ENCODE measurements at regions not wholly inside any gene's neighbourhood (a gene's known extent, or its start where the extent isn't known, plus 50 kb on each side); places are given as distances from the start of the nearest gene placed in this dataset.

GRCh38 chr4:96459105-96459504 is 619.2 kb downstream of the PDHA2 start:
- TF ChIP-seq CTCF (IDR thresholded peaks at IDR 0.05) = no peak
- no CpG with 5 or more reads among the region's 1 CpG for WGBS (ENCODE audit: insufficient coverage)
- intact Hi-C loops (cut with micrococcal nuclease) = no loop called here

GRCh38 chr4:96465834-96466233 is 625.9 kb downstream of the PDHA2 start:
- H3K4me1 ChIP-seq (ENCODE audit: control insufficient read depth in 1 of 2, insufficient read depth in 2 of 2, low read length in 2 of 2) = no peaks in the 10 kb centered on the region
- no peak overlapping the region for H3K4me2 ChIP-seq (replicated peaks; ENCODE audit: extremely low read depth, low read length, poor library complexity, severe bottlenecking)
- H3K79me2 ChIP-seq (ENCODE audit: insufficient read depth, low read length) = no peaks in the 10 kb centered on the region
- no peak overlapping the region for H2AFZ ChIP-seq (ENCODE audit: insufficient read depth, low read depth, low read length, poor library complexity, severe bottlenecking)
- H3K9me3 Mint-ChIP-seq = peaks cover 2 to 17% (median 8%) of the 10 kb centered on the region in 7 donors
- H3K36me3 Mint-ChIP-seq = no peaks in the 10 kb centered on the region
- H3K4me3 ChIP-seq (replicated peaks in 1 of 3; ENCODE audit: low read depth in 2 of 3, low read length in 3 of 3) = no peak overlapping the region
- H3K9me3 ChIP-seq (replicated peaks in 1 of 2; ENCODE audit: control insufficient read depth in 1 of 2, insufficient read depth in 1 of 2, low read length in 2 of 2) = peaks cover 16 to 24% of the 10 kb centered on the region in 2 donors
- peaks cover 0 to 2% (median 0%) of the 10 kb centered on the region in 3 donors for H3K27me3 Mint-ChIP-seq (ENCODE audit: low read depth in 3 of 3)
- TF ChIP-seq CTCF (IDR thresholded peaks at IDR 0.05) = no peak
- intact Hi-C loops (cut with micrococcal nuclease) = no loop called here
- H3K9ac ChIP-seq (ENCODE audit: insufficient read depth, low read length, poor library complexity, severe bottlenecking) = no peak overlapping the region
- no peak overlapping the region for H3K27ac Mint-ChIP-seq
- DNase-seq = no peak
- no peaks in the 10 kb centered on the region for H4K20me1 ChIP-seq (ENCODE audit: insufficient read depth, low read length)
- H3K27me3 ChIP-seq (ENCODE audit: control insufficient read depth in 2 of 2, insufficient read depth in 2 of 2, low read length in 2 of 2) = no peaks in the 10 kb centered on the region
- H3K4me3 Mint-ChIP-seq = no peak overlapping the region
- no peak overlapping the region for H3K27ac ChIP-seq (ENCODE audit: low read depth in 1 of 2, low read length in 2 of 2)
- no peaks in the 10 kb centered on the region for H3K4me1 Mint-ChIP-seq
- no CpG with 5 or more reads among the region's 2 CpGs for WGBS (ENCODE audit: insufficient coverage)
- H3K36me3 ChIP-seq (replicated peaks in 1 of 2; ENCODE audit: control insufficient read depth in 1 of 2, insufficient read depth in 2 of 2, low read length in 2 of 2) = no peaks in the 10 kb centered on the region

More at GRCh38 chr4:96459105-96459504, 619.2 kb downstream of the PDHA2 start:
- Histone ChIP-seq H4K20me1 (ENCODE audit: insufficient read depth, low read length) (no peaks in the 10 kb centered on the region), H3K27ac (ENCODE audit: low read depth in 1 of 2, low read length in 2 of 2) (no peak overlapping the region), H3K4me3 (replicated peaks in 1 of 3; ENCODE audit: low read depth in 2 of 3, low read length in 3 of 3) (no peak overlapping the region), H3K4me2 (replicated peaks; ENCODE audit: extremely low read depth, low read length, poor library complexity, severe bottlenecking) (no peak overlapping the region), H3K9me3 (replicated peaks in 1 of 2; ENCODE audit: control insufficient read depth in 1 of 2, insufficient read depth in 1 of 2, low read length in 2 of 2) (peaks cover 17 to 20% of the 10 kb centered on the region in 2 donors), H3K4me1 (ENCODE audit: control insufficient read depth in 1 of 2, insufficient read depth in 2 of 2, low read length in 2 of 2) (no peaks in the 10 kb centered on the region), H3K36me3 (replicated peaks in 1 of 2; ENCODE audit: control insufficient read depth in 1 of 2, insufficient read depth in 2 of 2, low read length in 2 of 2) (no peaks in the 10 kb centered on the region), H3K9ac (ENCODE audit: insufficient read depth, low read length, poor library complexity, severe bottlenecking) (no peak overlapping the region), H3K79me2 (ENCODE audit: insufficient read depth, low read length) (no peaks in the 10 kb centered on the region), H3K27me3 (ENCODE audit: control insufficient read depth in 2 of 2, insufficient read depth in 2 of 2, low read length in 2 of 2) (no peaks in the 10 kb centered on the region), H2AFZ (ENCODE audit: insufficient read depth, low read depth, low read length, poor library complexity, severe bottlenecking) (no peak overlapping the region)
- Mint-ChIP-seq H3K27me3 (ENCODE audit: low read depth in 3 of 3) (peaks cover 0 to 2% (median 0%) of the 10 kb centered on the region in 3 donors), H3K27ac (no peak overlapping the region), H3K4me3 (no peak overlapping the region), H3K36me3 (no peaks in the 10 kb centered on the region), H3K9me3 (peaks cover 4 to 18% (median 12%) of the 10 kb centered on the region in 7 donors), H3K4me1 (no peaks in the 10 kb centered on the region)
- no peak for DNase-seq
